ENCODE measurements at regions not wholly inside any gene's neighbourhood (a gene's known extent, or its start where the extent isn't known, plus 50 kb on each side); places are given as distances from the start of the nearest gene placed in this dataset.

DNA sequence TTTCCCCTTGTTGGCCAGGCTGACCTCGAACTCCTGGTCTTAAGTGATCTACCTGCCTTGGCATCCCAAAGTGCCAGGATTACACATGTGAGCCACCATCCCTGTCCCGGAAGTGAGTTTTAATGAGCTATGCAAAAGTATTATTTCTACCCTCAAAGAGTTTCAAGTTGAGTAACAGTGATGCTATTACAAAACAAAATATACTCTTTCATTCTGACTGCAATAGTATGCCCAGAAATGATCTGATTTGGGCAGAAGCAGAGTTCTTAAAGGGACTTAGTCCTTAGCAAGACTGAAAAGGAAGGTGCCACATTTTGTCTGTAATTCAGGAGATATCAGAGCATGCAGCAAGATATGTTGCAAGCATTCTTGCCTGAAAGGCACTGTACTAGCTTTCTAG, 375.4 kb downstream of the NUF2 start:
- TF ChIP-seq, protein P1, sequence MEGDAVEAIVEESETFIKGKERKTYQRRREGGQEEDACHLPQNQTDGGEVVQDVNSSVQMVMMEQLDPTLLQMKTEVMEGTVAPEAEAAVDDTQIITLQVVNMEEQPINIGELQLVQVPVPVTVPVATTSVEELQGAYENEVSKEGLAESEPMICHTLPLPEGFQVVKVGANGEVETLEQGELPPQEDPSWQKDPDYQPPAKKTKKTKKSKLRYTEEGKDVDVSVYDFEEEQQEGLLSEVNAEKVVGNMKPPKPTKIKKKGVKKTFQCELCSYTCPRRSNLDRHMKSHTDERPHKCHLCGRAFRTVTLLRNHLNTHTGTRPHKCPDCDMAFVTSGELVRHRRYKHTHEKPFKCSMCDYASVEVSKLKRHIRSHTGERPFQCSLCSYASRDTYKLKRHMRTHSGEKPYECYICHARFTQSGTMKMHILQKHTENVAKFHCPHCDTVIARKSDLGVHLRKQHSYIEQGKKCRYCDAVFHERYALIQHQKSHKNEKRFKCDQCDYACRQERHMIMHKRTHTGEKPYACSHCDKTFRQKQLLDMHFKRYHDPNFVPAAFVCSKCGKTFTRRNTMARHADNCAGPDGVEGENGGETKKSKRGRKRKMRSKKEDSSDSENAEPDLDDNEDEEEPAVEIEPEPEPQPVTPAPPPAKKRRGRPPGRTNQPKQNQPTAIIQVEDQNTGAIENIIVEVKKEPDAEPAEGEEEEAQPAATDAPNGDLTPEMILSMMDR (IDR thresholded peaks at IDR 0.05): no peak
- TF ChIP-seq POLR2A (IDR thresholded peaks at IDR 0.05): no peak

Data from Peyer's patch (tissue), 4 donors.